ENCODE measurements at regions not wholly inside any gene's neighbourhood (a gene's known extent, or its start where the extent isn't known, plus 50 kb on each side); places are given as distances from the start of the nearest gene placed in this dataset.
"Not testable (repeated sequence)": the region's sequence is repeated elsewhere in the genome, so short reads cannot be mapped to it uniquely, and the experiment has no call there.

DNA sequence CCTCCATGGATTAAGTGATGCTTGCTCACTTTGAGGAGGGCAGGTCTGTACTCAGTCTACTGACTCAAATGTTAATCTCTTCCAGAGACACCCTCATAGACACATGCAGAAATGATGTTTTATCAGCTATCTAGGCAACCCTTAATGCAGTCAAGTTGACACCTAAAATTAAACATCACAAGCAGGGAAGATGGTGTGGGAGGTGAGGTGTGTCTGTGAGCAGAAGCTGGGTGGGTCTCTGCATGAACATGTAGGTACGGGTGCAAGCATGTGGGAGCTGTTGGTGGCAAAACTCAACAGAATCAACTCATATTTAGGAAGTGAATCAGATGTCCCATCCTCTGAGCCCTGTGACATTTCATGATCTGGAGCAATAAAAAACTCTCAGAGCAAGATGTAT is 249.2 kb upstream of the SGCG start:
- Histone ChIP-seq H3K27me3 (peaks cover 28% of the 10 kb centered on the region), H3K9me3 (no peaks in the 10 kb centered on the region), H3K36me3 (no peaks in the 10 kb centered on the region), H3K4me1 (ENCODE audit: control insufficient read depth in 1 of 2, insufficient read depth in 1 of 2, low read depth in 1 of 2, low read length in 1 of 2) (peaks cover 0 to 2% of the 10 kb centered on the region in 2 experiments), H3K4me3 (ENCODE audit: low read depth in 1 of 2, low read length in 1 of 2) (no peak overlapping the region), H3K27ac (no peak overlapping the region)
- TF ChIP-seq, protein P1, sequence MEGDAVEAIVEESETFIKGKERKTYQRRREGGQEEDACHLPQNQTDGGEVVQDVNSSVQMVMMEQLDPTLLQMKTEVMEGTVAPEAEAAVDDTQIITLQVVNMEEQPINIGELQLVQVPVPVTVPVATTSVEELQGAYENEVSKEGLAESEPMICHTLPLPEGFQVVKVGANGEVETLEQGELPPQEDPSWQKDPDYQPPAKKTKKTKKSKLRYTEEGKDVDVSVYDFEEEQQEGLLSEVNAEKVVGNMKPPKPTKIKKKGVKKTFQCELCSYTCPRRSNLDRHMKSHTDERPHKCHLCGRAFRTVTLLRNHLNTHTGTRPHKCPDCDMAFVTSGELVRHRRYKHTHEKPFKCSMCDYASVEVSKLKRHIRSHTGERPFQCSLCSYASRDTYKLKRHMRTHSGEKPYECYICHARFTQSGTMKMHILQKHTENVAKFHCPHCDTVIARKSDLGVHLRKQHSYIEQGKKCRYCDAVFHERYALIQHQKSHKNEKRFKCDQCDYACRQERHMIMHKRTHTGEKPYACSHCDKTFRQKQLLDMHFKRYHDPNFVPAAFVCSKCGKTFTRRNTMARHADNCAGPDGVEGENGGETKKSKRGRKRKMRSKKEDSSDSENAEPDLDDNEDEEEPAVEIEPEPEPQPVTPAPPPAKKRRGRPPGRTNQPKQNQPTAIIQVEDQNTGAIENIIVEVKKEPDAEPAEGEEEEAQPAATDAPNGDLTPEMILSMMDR (IDR thresholded peaks at IDR 0.05), result no peak

DNA sequence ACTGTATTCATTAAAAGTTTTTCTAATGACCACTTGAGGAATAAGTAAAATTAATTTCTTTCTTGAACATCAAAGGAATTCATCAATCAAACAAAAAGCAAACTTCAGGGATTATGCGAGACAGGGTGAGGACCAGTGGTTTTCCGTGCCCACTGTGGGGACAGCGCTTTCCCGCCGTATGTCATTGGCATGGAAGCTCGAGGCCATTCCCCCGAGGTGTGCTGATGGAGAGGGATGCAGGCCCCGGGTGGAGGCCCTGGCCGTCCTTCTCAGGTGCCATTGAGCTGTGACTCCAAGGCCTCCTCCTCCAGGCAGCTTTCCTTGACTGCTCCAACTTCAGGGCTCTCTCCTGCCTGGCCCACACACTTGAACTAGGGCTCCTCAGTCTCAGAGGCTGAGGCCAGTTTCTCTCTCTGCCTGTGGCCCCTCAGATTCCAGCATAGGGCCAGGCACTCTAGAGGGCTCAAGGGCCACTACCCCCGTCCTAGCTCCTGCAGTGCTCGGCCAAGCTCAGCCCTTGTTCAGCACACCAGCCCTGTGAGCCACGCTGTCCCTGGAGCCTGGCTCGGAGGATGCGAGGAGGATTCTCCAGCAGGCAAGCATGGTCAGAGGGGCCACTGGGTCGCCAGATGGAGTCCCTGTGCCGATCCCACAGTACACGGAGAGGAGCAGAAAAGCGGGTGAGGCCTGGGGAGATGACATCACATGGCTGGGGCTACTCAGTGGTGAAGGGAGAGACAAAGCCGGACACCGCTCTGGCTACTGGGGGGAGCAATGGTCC is 248.0 kb upstream of the SGCG start:
- H3K4me3 ChIP-seq (ENCODE audit: low read depth in 1 of 2, low read length in 1 of 2); H3K9me3 ChIP-seq; H3K4me1 ChIP-seq (ENCODE audit: control insufficient read depth in 1 of 2, insufficient read depth in 1 of 2, low read depth in 1 of 2, low read length in 1 of 2); H3K27ac ChIP-seq; H3K36me3 ChIP-seq: not testable (repeated sequence)
- peaks cover 15% of the 10 kb centered on the region for H3K27me3 ChIP-seq

DNA sequence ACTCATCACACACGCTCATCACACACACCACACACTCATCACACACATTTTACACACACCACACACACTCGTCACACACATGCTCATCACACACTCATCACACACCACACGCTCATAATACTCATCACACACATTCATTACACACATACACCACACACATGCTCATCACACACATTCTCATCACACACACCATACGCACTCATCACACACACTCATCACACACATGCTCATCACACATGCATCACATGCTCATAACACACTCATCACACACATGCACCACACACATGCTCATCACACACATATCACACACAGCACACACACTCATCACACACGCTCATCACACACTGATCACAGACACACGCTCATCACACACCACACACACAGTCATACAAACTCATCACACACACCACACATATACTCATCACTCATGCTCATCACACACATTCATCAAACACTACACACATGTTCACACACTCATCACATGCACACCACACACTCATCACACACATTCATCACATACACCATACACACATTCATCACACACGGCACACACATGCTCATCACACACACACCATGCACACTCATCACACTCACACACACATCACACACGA is 247.1 kb upstream of the SGCG start:
- peaks cover 7% of the 10 kb centered on the region for H3K27me3 ChIP-seq
- TF ChIP-seq, protein P1 (IDR thresholded peaks at IDR 0.05), result no peak
- H3K4me3 ChIP-seq (ENCODE audit: low read depth in 1 of 2, low read length in 1 of 2), result no peak overlapping the region
- H3K36me3 ChIP-seq, result no peaks in the 10 kb centered on the region
- no peaks in the 10 kb centered on the region for H3K4me1 ChIP-seq (ENCODE audit: control insufficient read depth in 1 of 2, insufficient read depth in 1 of 2, low read depth in 1 of 2, low read length in 1 of 2)
- no peaks in the 10 kb centered on the region for H3K9me3 ChIP-seq
- no peak overlapping the region for H3K27ac ChIP-seq

DNA sequence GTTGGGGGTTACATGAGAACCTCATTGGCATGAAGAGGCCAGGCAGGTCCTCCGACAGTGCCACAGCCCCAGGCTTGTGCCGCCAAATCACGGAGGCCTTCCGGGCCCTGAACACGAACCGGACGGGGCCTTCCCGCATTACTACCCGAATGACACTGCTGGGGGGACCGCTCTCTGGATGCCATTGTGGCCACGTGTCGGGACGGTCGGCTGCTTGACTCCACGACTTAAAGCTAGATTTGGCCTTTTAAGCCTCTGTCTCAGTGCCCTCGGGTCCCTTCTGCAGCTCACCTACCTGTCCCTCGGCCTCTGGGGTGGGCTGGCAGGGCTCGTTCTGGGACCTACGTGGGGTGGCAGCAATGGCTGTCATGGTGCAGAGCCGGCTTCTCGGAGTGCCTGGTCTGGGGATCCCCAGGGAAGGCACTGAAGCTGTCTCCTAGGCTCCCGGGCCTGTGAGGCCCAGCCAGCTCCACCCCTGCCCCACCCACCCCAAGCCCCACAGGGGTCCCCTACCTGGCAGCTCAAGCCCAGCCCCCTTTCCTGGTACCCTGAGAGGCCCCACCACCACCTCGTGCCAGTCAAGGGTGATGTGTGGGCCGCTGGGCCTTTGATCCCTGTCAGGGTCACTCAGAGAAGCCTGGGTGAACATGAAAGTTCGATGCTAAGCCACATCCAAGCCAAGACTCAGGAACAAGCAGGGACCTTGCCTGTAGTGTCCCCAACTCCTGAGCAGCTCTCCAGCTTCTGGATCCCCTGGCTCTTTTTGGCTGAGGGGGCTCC is 245.8 kb upstream of the SGCG start:
- no peak overlapping the region for H3K4me3 ChIP-seq (ENCODE audit: low read depth in 1 of 2, low read length in 1 of 2)
- H3K27ac ChIP-seq, result no peak overlapping the region
- H3K9me3 ChIP-seq, result no peaks in the 10 kb centered on the region
- TF ChIP-seq, protein P1 (IDR thresholded peaks at IDR 0.05), result no peak
- peaks cover under 1% of the 10 kb centered on the region for H3K27me3 ChIP-seq
- no peaks in the 10 kb centered on the region for H3K36me3 ChIP-seq
- H3K4me1 ChIP-seq (ENCODE audit: control insufficient read depth in 1 of 2, insufficient read depth in 1 of 2, low read depth in 1 of 2, low read length in 1 of 2), result no peaks in the 10 kb centered on the region

DNA sequence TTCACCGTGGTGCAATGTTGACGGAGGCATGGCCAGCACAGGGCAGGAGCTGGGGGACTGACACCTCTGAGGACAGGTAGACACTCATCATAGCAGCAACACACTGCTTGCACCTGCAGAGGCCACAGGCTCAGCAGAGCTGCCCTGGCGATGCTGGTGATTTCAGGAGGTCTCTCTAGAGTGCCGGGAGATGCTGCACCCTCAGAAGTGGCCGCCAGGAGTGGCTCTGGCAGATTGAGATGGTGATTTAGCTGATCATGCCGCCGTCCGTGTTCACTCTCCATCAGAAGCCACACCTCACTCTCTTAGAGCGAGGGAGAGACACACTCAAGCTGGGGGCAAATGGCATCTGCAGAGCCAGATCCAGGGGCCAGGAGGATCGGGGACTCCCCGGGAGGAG is 244.6 kb upstream of the SGCG start:
- TF ChIP-seq, protein P1 (IDR thresholded peaks at IDR 0.05), result no peak
- H3K4me3 ChIP-seq (ENCODE audit: low read depth in 1 of 2, low read length in 1 of 2), result no peak overlapping the region
- H3K4me1 ChIP-seq (ENCODE audit: control insufficient read depth in 1 of 2, insufficient read depth in 1 of 2, low read depth in 1 of 2, low read length in 1 of 2), result no peaks in the 10 kb centered on the region
- no peaks in the 10 kb centered on the region for H3K9me3 ChIP-seq
- H3K36me3 ChIP-seq, result no peaks in the 10 kb centered on the region
- H3K27me3 ChIP-seq, result no peaks in the 10 kb centered on the region
- H3K27ac ChIP-seq, result no peak overlapping the region

DNA sequence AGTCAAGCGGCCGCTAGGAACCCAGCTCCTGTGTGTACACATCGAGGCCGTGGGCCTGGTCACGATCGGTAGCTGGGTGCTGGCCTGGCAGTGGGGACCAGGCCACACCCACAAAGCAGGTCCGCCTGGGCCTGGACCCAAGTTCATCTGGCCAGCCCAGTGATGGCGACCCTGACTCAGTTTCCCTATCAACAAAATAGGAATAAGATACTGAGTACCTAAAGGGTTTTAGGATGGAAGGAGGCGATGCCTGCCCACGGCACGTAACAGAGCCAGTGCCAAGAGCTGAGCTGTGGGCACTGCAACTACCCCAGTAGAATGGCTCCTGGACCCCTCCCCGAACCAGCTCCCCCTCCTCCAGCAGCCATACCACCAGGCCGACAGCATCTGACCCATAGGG is 243.5 kb upstream of the SGCG start:
- H3K36me3 ChIP-seq, result no peaks in the 10 kb centered on the region
- no peak overlapping the region for H3K4me3 ChIP-seq (ENCODE audit: low read depth in 1 of 2, low read length in 1 of 2)
- no peaks in the 10 kb centered on the region for H3K9me3 ChIP-seq
- TF ChIP-seq, protein P1 (IDR thresholded peaks at IDR 0.05), result no peak
- no peak overlapping the region for H3K27ac ChIP-seq
- H3K27me3 ChIP-seq, result no peaks in the 10 kb centered on the region
- H3K4me1 ChIP-seq (ENCODE audit: control insufficient read depth in 1 of 2, insufficient read depth in 1 of 2, low read depth in 1 of 2, low read length in 1 of 2), result no peaks in the 10 kb centered on the region
